Activated T-helper 9 cell treated with anti-CD3 and anti-CD28 coated beads, Interleukin-2, amount 50 U/mL, for 16 hours (primary cell): ENCODE measurements at regions not wholly inside any gene's neighbourhood (a gene's known extent, or its start where the extent isn't known, plus 50 kb on each side); places are given as distances from the start of the nearest gene placed in this dataset.

Experiments used
- DNase-seq: peaks from one replicate; pipeline ENCODE4 v3.0.0-alpha.2; 2020; ENCODE audit warnings: low read depth

- no peak for DNase-seq
These were observed 53.6 kb upstream of the NT5E start for GRCh38 chr6:85396159-85396808.

- no peak for DNase-seq
These were observed 54.1 kb upstream of the NT5E start for GRCh38 chr6:85395746-85396145.

- DNase-seq, result no peak
These were observed 54.9 kb upstream of the NT5E start for GRCh38 chr6:85394853-85395538.

GRCh38 chr6:85394199-85394598 lies 55.7 kb upstream of the NT5E start:
- DNase-seq, result no peak

- no peak for DNase-seq
These were observed 57.5 kb upstream of the NT5E start for GRCh38 chr6:85392379-85392778.

GRCh38 chr6:85390775-85391174 lies 59.1 kb upstream of the NT5E start:
- DNase-seq, result no peak

GRCh38 chr6:85390105-85390728 lies 59.7 kb upstream of the NT5E start:
- no peak for DNase-seq

- no peak for DNase-seq
These were observed 60.6 kb upstream of the NT5E start for GRCh38 chr6:85389151-85389797.

- DNase-seq, result no peak
These were observed 61.4 kb upstream of the NT5E start for GRCh38 chr6:85388531-85388930.

- no peak for DNase-seq
These were observed 64.1 kb upstream of the NT5E start for GRCh38 chr6:85385636-85386315.

GRCh38 chr6:85383042-85383441 lies 66.8 kb upstream of the NT5E start:
- no peak for DNase-seq

- no peak for DNase-seq
These were observed 67.3 kb upstream of the NT5E start for GRCh38 chr6:85382541-85382940.

GRCh38 chr6:85372915-85373270 lies 77.0 kb upstream of the NT5E start:
- no peak for DNase-seq

GRCh38 chr6:85372188-85372914 lies 77.5 kb upstream of the NT5E start:
- DNase-seq, result no peak

- no peak for DNase-seq
These were observed 81.3 kb upstream of the NT5E start for GRCh38 chr6:85368631-85369030.

- no peak for DNase-seq
These were observed 85.5 kb upstream of the NT5E start for GRCh38 chr6:85364344-85364743.

GRCh38 chr6:85363870-85364269 lies 86.0 kb upstream of the NT5E start:
- no peak for DNase-seq

GRCh38 chr6:85362652-85363310 lies 87.1 kb upstream of the NT5E start:
- DNase-seq, result no peak

GRCh38 chr6:85361643-85362014 lies 88.3 kb upstream of the NT5E start:
- DNase-seq, result no peak

GRCh38 chr6:85360794-85361642 lies 88.9 kb upstream of the NT5E start:
- no peak for DNase-seq
